G401.6 (cell line): ENCODE measurements at regions not wholly inside any gene's neighbourhood (a gene's known extent, or its start where the extent isn't known, plus 50 kb on each side); places are given as distances from the start of the nearest gene placed in this dataset.
"Not testable (repeated sequence)": the region's sequence is repeated elsewhere in the genome, so short reads cannot be mapped to it uniquely, and the experiment has no call there.

Source experiments
- FAIRE-seq: peaks from 2 replicates; lab custom pipeline; 2012; peaks lifted over from hg19 to GRCh38; lab: Jason Lieb, UNC

GRCh38 chr1:30660241-30660640, 63.1 kb downstream of the MATN1 start:
- no peak for FAIRE-seq

- FAIRE-seq: no peak
Measured at GRCh38 chr1:30659702-30660101, 63.7 kb downstream of the MATN1 start.

- not testable (repeated sequence) for FAIRE-seq
Measured at GRCh38 chr1:30658375-30658774, 65.0 kb downstream of the MATN1 start.

- no peak for FAIRE-seq
Measured at GRCh38 chr1:30658014-30658336, 65.4 kb downstream of the MATN1 start.

- FAIRE-seq: no peak
Measured at GRCh38 chr1:30657131-30658013, 66.0 kb downstream of the MATN1 start.

- no peak for FAIRE-seq
Measured at GRCh38 chr1:30656171-30656940, 67.0 kb downstream of the MATN1 start.

GRCh38 chr1:30655672-30656071, 67.7 kb downstream of the MATN1 start:
- FAIRE-seq: no peak

GRCh38 chr1:30654188-30654587, 69.2 kb downstream of the MATN1 start:
- FAIRE-seq: no peak

GRCh38 chr1:30652152-30652841, 71.1 kb downstream of the MATN1 start:
- no peak for FAIRE-seq

- not testable (repeated sequence) for FAIRE-seq
Measured at GRCh38 chr1:30651395-30651794, 72.0 kb downstream of the MATN1 start.

- FAIRE-seq: no peak
Measured at GRCh38 chr1:30650968-30651320, 72.4 kb downstream of the MATN1 start.

- FAIRE-seq: no peak
Measured at GRCh38 chr1:30650038-30650967, 73.1 kb downstream of the MATN1 start.

GRCh38 chr1:30649321-30649991, 73.9 kb downstream of the MATN1 start:
- no peak for FAIRE-seq

GRCh38 chr1:30648408-30649000, 74.9 kb downstream of the MATN1 start:
- no peak for FAIRE-seq

- no peak for FAIRE-seq
Measured at GRCh38 chr1:30645807-30646206, 77.6 kb downstream of the MATN1 start.

- no peak for FAIRE-seq
Measured at GRCh38 chr1:30642391-30643120, 80.8 kb downstream of the MATN1 start.

GRCh38 chr1:30641572-30642353, 81.6 kb downstream of the MATN1 start:
- no peak for FAIRE-seq

GRCh38 chr1:30639881-30640452, 83.4 kb downstream of the MATN1 start:
- no peak for FAIRE-seq

- no peak for FAIRE-seq
Measured at GRCh38 chr1:30638811-30639210, 84.6 kb downstream of the MATN1 start.
